Adipocyte (in vitro differentiated cells): ENCODE measurements at regions not wholly inside any gene's neighbourhood (a gene's known extent, or its start where the extent isn't known, plus 50 kb on each side); places are given as distances from the start of the nearest gene placed in this dataset.
"Not testable (repeated sequence)": the region's sequence is repeated elsewhere in the genome, so short reads cannot be mapped to it uniquely, and the experiment has no call there.

Experiments
- DNase-seq: peaks from one replicate; pipeline ENCODE4 v3.0.0-alpha.2; 2015; ENCODE audit warnings: low read depth
- H3K27me3 ChIP-seq: replicated peaks from 2 replicates; pipeline ENCODE4 v1.7.0; 2013; ENCODE audit warnings: mild to moderate bottlenecking, low read length, moderate library complexity; ENCODE audit not compliant: control insufficient read depth, insufficient read depth
- H3K36me3 ChIP-seq: 2 replicates; pipeline ENCODE4 v1.7.0; 2013; ENCODE audit warnings: low read length, mild to moderate bottlenecking, moderate library complexity; ENCODE audit not compliant: control insufficient read depth, insufficient read depth, severe bottlenecking
- H3K4me1 ChIP-seq: 2 replicates; pipeline ENCODE4 v1.7.0; 2013; ENCODE audit warnings: mild to moderate bottlenecking, low read length, moderate library complexity; ENCODE audit not compliant: control insufficient read depth, insufficient read depth
- H3K4me3 ChIP-seq: 2 replicates; pipeline ENCODE4 v1.7.0; 2013; ENCODE audit warnings: mild to moderate bottlenecking, low read length, moderate library complexity
- H3K9ac ChIP-seq: 2 replicates; pipeline ENCODE4 v1.7.0; 2013; ENCODE audit warnings: mild to moderate bottlenecking, low read length, moderate library complexity
- H3K9me3 ChIP-seq: 2 replicates; pipeline ENCODE4 v1.7.0; 2013; ENCODE audit warnings: mild to moderate bottlenecking, low read length, moderate library complexity; ENCODE audit not compliant: control insufficient read depth

- H3K4me1 ChIP-seq, result no peaks in the 10 kb centered on the region
- H3K27me3 ChIP-seq, result no peaks in the 10 kb centered on the region
- H3K36me3 ChIP-seq, result no peaks in the 10 kb centered on the region
- no peak for DNase-seq
- no peak overlapping the region for H3K4me3 ChIP-seq
- no peaks in the 10 kb centered on the region for H3K9me3 ChIP-seq
- H3K9ac ChIP-seq, result no peak overlapping the region
These were observed 529.2 kb upstream of the LINC00305 start for GRCh38 chr18:64678048-64678447.

DNA sequence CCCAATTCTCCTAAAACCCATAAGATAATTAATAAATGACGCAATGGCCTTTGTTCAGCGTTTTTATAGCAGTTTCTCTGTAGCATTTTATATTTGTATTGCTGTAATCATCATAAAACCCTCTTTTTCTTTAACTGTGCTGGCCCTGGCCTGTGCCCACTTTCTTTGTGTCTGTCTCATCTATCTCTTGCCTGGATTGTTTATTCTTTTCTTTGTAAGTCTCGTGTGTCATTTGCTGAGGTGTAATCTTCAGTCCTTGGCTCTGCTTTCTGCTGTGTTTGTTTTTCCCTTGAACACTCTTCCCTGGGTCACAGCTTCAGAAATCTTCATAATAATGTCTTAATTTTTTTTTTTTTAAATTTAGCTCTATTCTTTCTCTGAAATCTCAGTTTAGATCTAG lies 525.8 kb upstream of the LINC00305 start:
- H3K36me3 ChIP-seq, result no peaks in the 10 kb centered on the region

GRCh38 chr18:64671293-64671692 lies 522.4 kb upstream of the LINC00305 start:
- not testable (repeated sequence) for H3K27me3 ChIP-seq, H3K4me3 ChIP-seq, H3K36me3 ChIP-seq, H3K9ac ChIP-seq, H3K4me1 ChIP-seq, H3K9me3 ChIP-seq, DNase-seq

More for the DNA sequence above, 525.8 kb upstream of the LINC00305 start:
- no peaks in the 10 kb centered on the region for H3K27me3 ChIP-seq
- H3K9ac ChIP-seq, result no peak overlapping the region
- H3K4me3 ChIP-seq, result no peak overlapping the region
- no peak for DNase-seq
- H3K4me1 ChIP-seq, result no peaks in the 10 kb centered on the region
- H3K9me3 ChIP-seq, result no peaks in the 10 kb centered on the region

GRCh38 chr18:64668461-64668962 lies 519.6 kb upstream of the LINC00305 start:
- Histone ChIP-seq H3K4me3 (no peak overlapping the region), H3K9me3 (no peaks in the 10 kb centered on the region), H3K27me3 (no peaks in the 10 kb centered on the region), H3K36me3 (no peaks in the 10 kb centered on the region), H3K9ac (no peak overlapping the region), H3K4me1 (no peaks in the 10 kb centered on the region)
- DNase-seq, result no peak

DNA sequence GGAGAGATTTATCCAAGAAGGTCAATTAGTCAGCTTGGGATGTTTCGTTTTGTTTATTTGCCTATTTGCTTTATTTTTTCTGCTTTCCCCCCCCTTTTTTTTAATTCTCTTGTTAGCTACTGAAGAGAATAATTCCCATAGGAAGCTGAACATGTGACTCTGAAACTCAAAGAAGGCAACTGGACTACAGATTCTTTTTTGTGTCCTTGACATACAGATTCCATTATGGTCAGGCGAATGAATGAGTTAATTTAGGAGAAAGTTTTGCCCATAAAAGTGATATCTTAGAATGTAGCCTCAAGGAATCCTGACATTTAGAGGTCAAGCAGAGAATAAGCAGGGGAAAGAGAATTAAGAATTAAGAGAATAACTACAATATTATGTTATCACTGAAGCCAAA lies 514.2 kb upstream of the LINC00305 start:
- DNase-seq, result no peak
- no peaks in the 10 kb centered on the region for H3K27me3 ChIP-seq
- no peaks in the 10 kb centered on the region for H3K4me1 ChIP-seq
- H3K36me3 ChIP-seq, result no peaks in the 10 kb centered on the region
- H3K9ac ChIP-seq, result no peak overlapping the region
- H3K4me3 ChIP-seq, result no peak overlapping the region
- no peaks in the 10 kb centered on the region for H3K9me3 ChIP-seq

- Histone ChIP-seq H3K9ac (no peak overlapping the region), H3K4me3 (no peak overlapping the region), H3K4me1 (no peaks in the 10 kb centered on the region), H3K27me3 (no peaks in the 10 kb centered on the region), H3K9me3 (no peaks in the 10 kb centered on the region), H3K36me3 (no peaks in the 10 kb centered on the region)
- no peak for DNase-seq
These were observed 510.3 kb upstream of the LINC00305 start for GRCh38 chr18:64659196-64659595.

DNA sequence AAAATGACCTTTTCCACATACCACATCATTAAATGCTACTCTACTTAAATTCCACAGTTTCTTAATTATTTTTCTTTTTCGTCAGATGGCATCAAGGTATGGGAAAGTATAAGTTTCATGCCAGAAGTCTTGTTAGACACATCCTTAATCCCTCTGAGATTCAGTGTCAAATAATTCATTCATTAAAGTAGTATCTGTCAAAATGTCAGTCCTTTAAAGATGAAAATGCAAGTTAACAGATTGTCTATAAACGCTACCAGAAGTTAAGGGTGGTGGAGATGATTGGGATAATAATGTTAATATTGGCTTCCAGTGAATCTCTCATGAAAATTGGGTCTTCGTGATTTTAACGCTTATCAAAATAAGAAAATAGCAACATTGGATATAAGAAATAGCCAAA lies 504.2 kb upstream of the LINC00305 start:
- no peaks in the 10 kb centered on the region for H3K27me3 ChIP-seq
- H3K4me1 ChIP-seq, result no peaks in the 10 kb centered on the region
- no peak for DNase-seq
- H3K9ac ChIP-seq, result no peak overlapping the region
- H3K9me3 ChIP-seq, result no peaks in the 10 kb centered on the region
- no peak overlapping the region for H3K4me3 ChIP-seq
- no peaks in the 10 kb centered on the region for H3K36me3 ChIP-seq

DNA sequence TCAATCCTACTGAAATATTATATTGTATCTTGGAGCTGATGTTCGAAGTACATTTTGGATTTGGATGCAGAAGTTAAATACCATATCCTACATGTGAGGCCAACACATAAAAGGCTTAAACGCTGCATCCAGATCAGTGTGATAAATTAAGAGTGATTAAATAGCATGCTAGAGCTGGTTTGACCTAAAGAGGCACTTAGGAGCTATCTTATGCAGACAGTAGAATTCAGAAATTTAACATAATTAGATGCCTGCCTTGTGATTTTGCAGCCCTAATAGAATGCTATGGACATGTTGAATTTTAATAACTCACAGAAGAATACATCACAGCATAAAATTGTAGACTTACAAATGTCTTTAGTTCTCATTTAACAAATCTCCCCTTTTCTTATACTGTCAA lies 501.2 kb upstream of the LINC00305 start:
- H3K36me3 ChIP-seq, result no peaks in the 10 kb centered on the region
- no peak for DNase-seq
- H3K27me3 ChIP-seq, result no peaks in the 10 kb centered on the region

DNA sequence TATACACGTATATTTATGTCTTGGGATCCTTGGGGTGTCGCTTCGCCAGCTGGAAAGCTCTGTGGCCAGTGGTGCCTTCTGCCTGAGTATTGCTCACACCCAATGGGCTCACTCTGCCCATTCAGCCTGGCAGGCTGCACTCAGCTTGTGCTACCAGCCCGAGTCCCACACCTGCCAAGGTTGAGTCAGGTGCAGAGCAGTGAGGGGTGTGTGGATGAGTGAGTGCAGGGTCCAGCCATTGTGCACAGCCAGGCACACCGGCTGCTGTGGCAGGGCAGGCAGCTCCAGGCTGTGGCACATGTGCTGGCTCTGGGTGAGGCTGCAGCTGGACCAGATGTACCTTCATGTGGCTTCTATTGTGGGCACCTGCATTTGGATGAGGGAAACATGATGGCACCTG lies 496.9 kb upstream of the LINC00305 start:
- Histone ChIP-seq H3K4me1 (no peaks in the 10 kb centered on the region), H3K9me3 (peaks cover 5% of the 10 kb centered on the region), H3K36me3 (no peaks in the 10 kb centered on the region), H3K27me3 (no peaks in the 10 kb centered on the region), H3K4me3 (no peak overlapping the region), H3K9ac (no peak overlapping the region)
- DNase-seq, result no peak

More for the DNA sequence above, 501.2 kb upstream of the LINC00305 start:
- no peaks in the 10 kb centered on the region for H3K4me1 ChIP-seq
- H3K9ac ChIP-seq, result no peak overlapping the region
- H3K9me3 ChIP-seq, result peaks cover 5% of the 10 kb centered on the region
- no peak overlapping the region for H3K4me3 ChIP-seq

- H3K9ac ChIP-seq, result no peak overlapping the region
- H3K4me1 ChIP-seq, result no peaks in the 10 kb centered on the region
- H3K27me3 ChIP-seq, result no peaks in the 10 kb centered on the region
- peaks cover 2% of the 10 kb centered on the region for H3K9me3 ChIP-seq
- DNase-seq, result no peak
- no peaks in the 10 kb centered on the region for H3K36me3 ChIP-seq
- no peak overlapping the region for H3K4me3 ChIP-seq
These were observed 490.6 kb upstream of the LINC00305 start for GRCh38 chr18:64639536-64639935.

DNA sequence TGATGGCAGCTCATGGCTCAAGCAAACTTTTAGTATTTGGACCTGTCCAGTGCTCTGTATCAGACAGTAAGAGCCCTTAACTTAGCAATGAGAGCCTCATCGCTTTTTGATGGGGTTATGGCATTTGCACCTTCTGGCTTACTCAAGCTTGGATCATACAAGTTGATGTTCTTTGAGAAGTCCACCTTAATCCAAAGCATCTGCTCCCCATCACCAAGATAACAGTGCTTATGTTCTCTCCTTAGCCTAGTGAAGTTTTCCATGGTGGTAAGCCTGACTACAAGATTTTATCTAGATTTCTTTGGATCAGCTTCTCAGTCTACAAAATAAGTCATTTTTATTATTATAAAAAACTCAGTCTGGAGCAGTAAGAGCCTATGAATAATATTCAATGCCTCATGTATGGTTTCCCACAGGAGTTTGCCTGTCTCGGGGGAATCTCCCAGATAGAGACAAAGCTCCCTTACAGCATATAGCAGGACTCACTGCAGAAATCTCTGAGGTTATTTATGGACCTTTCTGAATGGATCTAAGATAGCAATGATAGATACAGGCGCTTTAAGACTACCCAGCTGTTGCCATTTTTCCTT lies 472.2 kb upstream of the LINC00305 start:
- Histone ChIP-seq H3K27me3 (no peaks in the 10 kb centered on the region), H3K9me3 (no peaks in the 10 kb centered on the region), H3K36me3 (no peaks in the 10 kb centered on the region), H3K4me3 (no peak overlapping the region), H3K4me1 (no peaks in the 10 kb centered on the region), H3K9ac (no peak overlapping the region)
- DNase-seq, result no peak

- DNase-seq, result no peak
These were observed 469.5 kb upstream of the LINC00305 start for GRCh38 chr18:64618390-64618789.

More at GRCh38 chr18:64618390-64618789, 469.5 kb upstream of the LINC00305 start:
- H3K9me3 ChIP-seq, result no peaks in the 10 kb centered on the region
- no peaks in the 10 kb centered on the region for H3K4me1 ChIP-seq
- H3K27me3 ChIP-seq, result no peaks in the 10 kb centered on the region
- no peak overlapping the region for H3K4me3 ChIP-seq
- H3K9ac ChIP-seq, result no peak overlapping the region
- no peaks in the 10 kb centered on the region for H3K36me3 ChIP-seq
